Erythroblast (primary cell): ENCODE measurements at regions not wholly inside any gene's neighbourhood (a gene's known extent, or its start where the extent isn't known, plus 50 kb on each side); places are given as distances from the start of the nearest gene placed in this dataset.

Experiments
- GATA1 ChIP-seq: IDR thresholded peaks from 2 replicates; pipeline ENCODE4 v1.6.1; 2011; ENCODE audit warnings: low read depth, mild to moderate bottlenecking, control low read depth, low read length, moderate library complexity
- POLR2A ChIP-seq: IDR thresholded peaks from 2 replicates; pipeline ENCODE4 v1.6.1; 2011; ENCODE audit warnings: mild to moderate bottlenecking, low read length

DNA sequence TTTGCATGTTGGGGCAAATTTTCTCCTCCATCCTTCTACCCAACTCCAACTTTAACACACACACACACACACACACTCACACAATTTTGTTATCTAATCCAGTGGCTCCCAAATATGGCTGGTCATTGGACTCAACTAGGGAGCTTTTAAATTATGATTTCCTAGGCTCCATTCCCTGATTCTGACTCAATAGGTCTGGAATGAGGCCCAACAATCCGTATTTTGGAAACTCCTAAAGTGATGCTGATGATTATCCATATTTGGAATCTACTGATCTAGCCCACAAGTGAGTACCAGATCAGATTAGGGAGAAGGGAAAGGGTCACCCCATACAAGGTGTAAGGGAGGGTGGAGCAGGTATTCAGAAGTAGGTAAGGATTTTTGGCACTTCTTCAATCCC is 309.7 kb downstream of the TLE1 start:
- no peak for TF ChIP-seq POLR2A
- no peak for TF ChIP-seq GATA1
